ENCODE measurements at regions not wholly inside any gene's neighbourhood (a gene's known extent, or its start where the extent isn't known, plus 50 kb on each side); places are given as distances from the start of the nearest gene placed in this dataset.

GRCh38 chr22:22721681-22722354, 77.4 kb downstream of the GGTLC2 start:
- Histone ChIP-seq H4K20me1 (ENCODE audit: control insufficient read depth, insufficient read depth, low read length, poor library complexity, severe bottlenecking) (no peaks in the 10 kb centered on the region), H2AFZ (ENCODE audit: insufficient read depth, low read depth, low read length, poor library complexity, severe bottlenecking) (peak overlapping the region; percentile 13), H3K4me3 (ENCODE audit: control extremely low read depth in 1 of 5, extremely low read depth in 1 of 5, insufficient read depth in 1 of 5, low read depth in 2 of 5, low read length in 4 of 5) (no peak overlapping the region), H3K27me3 (replicated peaks in 1 of 4; ENCODE audit: control extremely low read depth in 1 of 4, control insufficient read depth in 3 of 4, insufficient read depth in 4 of 4, low read length in 3 of 4) (no peaks in the 10 kb centered on the region), H3K9ac (ENCODE audit: low read length) (no peak overlapping the region), H3K4me2 (replicated peaks; ENCODE audit: low read depth, low read length, poor library complexity, severe bottlenecking) (peak overlapping the region; percentile 80), H3K4me1 (ENCODE audit: control insufficient read depth in 2 of 2, insufficient read depth in 2 of 2, low read length in 2 of 2) (peaks cover 35 to 38% of the 10 kb centered on the region in 2 donors), H3K36me3 (replicated peaks in 1 of 2; ENCODE audit: control extremely low read depth in 1 of 2, control insufficient read depth in 1 of 2, extremely low read depth in 1 of 2, insufficient read depth in 2 of 2, low read length in 1 of 2) (no peaks in the 10 kb centered on the region), H3K27ac (ENCODE audit: low read length in 2 of 2) (peak overlapping the region; percentile 92 to 96), H3K9me3 (ENCODE audit: control extremely low read depth in 1 of 3, control insufficient read depth in 2 of 3, insufficient read depth in 1 of 3, low read length in 2 of 3) (peaks cover 0 to 6% (median 1%) of the 10 kb centered on the region in 3 donors), H3K79me2 (ENCODE audit: control insufficient read depth, insufficient read depth, low read length) (no peaks in the 10 kb centered on the region)
- Mint-ChIP-seq H3K27me3 (no peaks in the 10 kb centered on the region), H3K4me1 (peaks cover 46% of the 10 kb centered on the region), H3K27ac (peak overlapping the region; percentile 95), H3K9me3 (ENCODE audit: insufficient read depth) (no peaks in the 10 kb centered on the region), H3K4me3 (peak overlapping the region; percentile 60)
- peak; percentile 15 for ATAC-seq (ENCODE audit: low read depth)
- ChIA-PET CTCF (interaction anchor here (1.0 to 5.2 kb wide), 12 partner anchors 10 to 235 kb away, joined by 3 to 63 read pairs (median 14); no protein-coding TSS in a partner anchor), POLR2A (interaction anchor here (1.5 kb wide), 1 partner anchor 25 kb away, joined by 3 read pairs; no protein-coding TSS in a partner anchor)
- DNase-seq: peak; percentile 45
- TF ChIP-seq CTCF (IDR thresholded peaks at IDR 0.05) (no peak), EZH2 (IDR thresholded peaks at IDR 0.05; ENCODE audit: borderline replicate concordance, insufficient read depth, low read depth, low read length, poor library complexity, severe bottlenecking) (no peak)
- WGBS (ENCODE audit: insufficient coverage): 0% methylated on average over 1 of the region's 5 CpGs
- intact Hi-C loops (cut with micrococcal nuclease): loop anchor here (1.0 to 2.0 kb wide), 2 partner anchors 25 to 35 kb away; no protein-coding TSS in a partner anchor

- ATAC-seq (ENCODE audit: low read depth) (no peak), DNase-seq (no peak)
- Mint-ChIP-seq H3K4me1 (peaks cover 4% of the 10 kb centered on the region), H3K9me3 (ENCODE audit: insufficient read depth) (no peaks in the 10 kb centered on the region), H3K27me3 (peaks cover 6% of the 10 kb centered on the region), H3K4me3 (no peak overlapping the region), H3K27ac (no peak overlapping the region)
- Histone ChIP-seq H3K27ac (ENCODE audit: low read length in 2 of 2) (no peak overlapping the region), H3K36me3 (replicated peaks in 1 of 2; ENCODE audit: control extremely low read depth in 1 of 2, control insufficient read depth in 1 of 2, extremely low read depth in 1 of 2, insufficient read depth in 2 of 2, low read length in 1 of 2) (no peaks in the 10 kb centered on the region), H3K9ac (ENCODE audit: low read length) (no peak overlapping the region), H3K27me3 (replicated peaks in 1 of 4; ENCODE audit: control extremely low read depth in 1 of 4, control insufficient read depth in 3 of 4, insufficient read depth in 4 of 4, low read length in 3 of 4) (no peaks in the 10 kb centered on the region), H3K79me2 (ENCODE audit: control insufficient read depth, insufficient read depth, low read length) (no peaks in the 10 kb centered on the region), H3K4me1 (ENCODE audit: control insufficient read depth in 2 of 2, insufficient read depth in 2 of 2, low read length in 2 of 2) (no peaks in the 10 kb centered on the region), H3K9me3 (ENCODE audit: control extremely low read depth in 1 of 3, control insufficient read depth in 2 of 3, insufficient read depth in 1 of 3, low read length in 2 of 3) (peaks cover 0 to 11% (median 1%) of the 10 kb centered on the region in 3 donors), H3K4me2 (replicated peaks; ENCODE audit: low read depth, low read length, poor library complexity, severe bottlenecking) (no peak overlapping the region), H4K20me1 (ENCODE audit: control insufficient read depth, insufficient read depth, low read length, poor library complexity, severe bottlenecking) (no peaks in the 10 kb centered on the region), H3K4me3 (ENCODE audit: control extremely low read depth in 1 of 5, extremely low read depth in 1 of 5, insufficient read depth in 1 of 5, low read depth in 2 of 5, low read length in 4 of 5) (no peak overlapping the region), H2AFZ (ENCODE audit: insufficient read depth, low read depth, low read length, poor library complexity, severe bottlenecking) (no peak overlapping the region)
- intact Hi-C loops (cut with micrococcal nuclease): no loop called here
- WGBS (ENCODE audit: insufficient coverage): no CpG with 5 or more reads among the region's 5 CpGs
- TF ChIP-seq CTCF (IDR thresholded peaks at IDR 0.05): no peak
- no peak for TF ChIP-seq EZH2 (IDR thresholded peaks at IDR 0.05; ENCODE audit: borderline replicate concordance, insufficient read depth, low read depth, low read length, poor library complexity, severe bottlenecking)
- ChIA-PET CTCF (no interaction called here), POLR2A (no interaction called here)
Observed at GRCh38 chr22:22728382-22728781, 84.0 kb downstream of the GGTLC2 start.
